Panc1 (cell line): ENCODE measurements at regions not wholly inside any gene's neighbourhood (a gene's known extent, or its start where the extent isn't known, plus 50 kb on each side); places are given as distances from the start of the nearest gene placed in this dataset.

ENCODE experiments used
- ATAC-seq: fragments of 200-7000 bp; cut with Tn5 transposase; 2 replicates; pipeline ENCODE4 v1.9.1; 2020; ENCODE audit warnings: mild to moderate bottlenecking, moderate library complexity
- BruUV-seq: library from RNA; stranded (reverse); fragments of 400-500 nt; replicated peaks from 2 replicates; lab custom pipeline; 2021; lab: Mats Ljungman, UMichigan
- CTCF ChIA-PET: fragments of 300-600 bp; sonication (Branson Sonifier 250); formaldehyde crosslinking; loops from one replicate; lab custom pipeline; 2022; ENCODE audit warnings: antibody characterized with exemption; lab: Charles Lee
- POLR2A ChIA-PET: fragments of 300-600 bp; sonication (Branson Sonifier 250); formaldehyde crosslinking; loops from one replicate; lab custom pipeline; 2022; ENCODE audit warnings: antibody characterized with exemption; lab: Charles Lee
- DNase-seq: peaks from one replicate; pipeline ENCODE4 v3.0.0-alpha.2; 2010; ENCODE audit warnings: low read depth, low spot score
- H3K27ac ChIP-seq: 2 replicates; pipeline ENCODE4 v1.5.1; 2011; ENCODE audit warnings: mild to moderate bottlenecking, low read length, inconsistent platforms
- H3K27me3 ChIP-seq: fragments of 200-500 bp; sonication (Bioruptor generic); 2 replicates; pipeline ENCODE4 v1.6.0; 2014; ENCODE audit warnings: low read length, inconsistent platforms; ENCODE audit not compliant: control insufficient read depth, insufficient read depth
- H3K36me3 ChIP-seq: fragments of 200-500 bp; sonication (Bioruptor generic); 2 replicates; pipeline ENCODE4 v1.5.1; 2014; ENCODE audit warnings: inconsistent platforms, mild to moderate bottlenecking, low read length, moderate library complexity; ENCODE audit not compliant: control insufficient read depth, insufficient read depth
- H3K4me1 ChIP-seq: 2 replicates; pipeline ENCODE4 v1.5.1; 2011; ENCODE audit warnings: inconsistent platforms, mild to moderate bottlenecking, low read length, moderate library complexity; ENCODE audit not compliant: control insufficient read depth, insufficient read depth
- H3K4me3 ChIP-seq, 2 experiments: 2 replicates each; pipeline ENCODE4 v1.5.1; 2011 to 2012; ENCODE audit warnings: low read depth in 2 of 2, low read length in 2 of 2, mild to moderate bottlenecking in 2 of 2, inconsistent platforms in 1 of 2, moderate library complexity in 1 of 2
- H3K9me3 ChIP-seq: fragments of 200-500 bp; sonication (Bioruptor generic); 2 replicates; pipeline ENCODE4 v1.5.1; 2014; ENCODE audit warnings: low read depth, mild to moderate bottlenecking, inconsistent platforms, low read length, moderate library complexity; ENCODE audit not compliant: control insufficient read depth, insufficient read depth
- CTCF ChIP-seq: fragments of 450-650 bp; IDR thresholded peaks from 2 replicates; pipeline ENCODE4 v1.5.1; 2017; ENCODE audit warnings: mild to moderate bottlenecking
- POLR2AphosphoS5 ChIP-seq: IDR thresholded peaks from 2 replicates; pipeline ENCODE4 v1.6.1; 2012; ENCODE audit warnings: mild to moderate bottlenecking, low read depth, low read length, moderate library complexity
- REST ChIP-seq, 2 experiments: IDR thresholded peaks; 2 replicates each; pipeline ENCODE4 v1.6.1; 2011 to 2012; ENCODE audit warnings: low read depth in 2 of 2, control low read depth in 1 of 2, low read length in 1 of 2, mild to moderate bottlenecking in 1 of 2, moderate library complexity in 1 of 2; ENCODE audit not compliant: insufficient read depth in 1 of 2
- SIN3A ChIP-seq: IDR thresholded peaks from 2 replicates; pipeline ENCODE4 v1.6.1; 2012; ENCODE audit warnings: low read depth, mild to moderate bottlenecking, low read length, moderate library complexity, borderline replicate concordance; ENCODE audit not compliant: insufficient read depth
- TCF7L2 ChIP-seq: IDR thresholded peaks from 2 replicates; pipeline ENCODE4 v1.6.1; 2011; ENCODE audit warnings: mild to moderate bottlenecking, low read depth, low read length, inconsistent platforms
- in situ Hi-C: cut with HindIII; loops from 2 replicates; pipeline ENCODE4 v1.10.0; 2016; ENCODE audit warnings: low sequenced_read_pairs, low pct_unique_long_range_greater_than_20kb
- intact Hi-C: fragments of 100-400 bp; cut with micrococcal nuclease; formaldehyde crosslinking; loops from one replicate; pipeline ENCODE4 v1.10.0; 2022; ENCODE audit not compliant: unreplicated experiment

GRCh38 chr12:28601570-28602058 lies 411.4 kb downstream of the CCDC91 start:
- H3K27ac ChIP-seq: no peak overlapping the region

GRCh38 chr12:28602786-28603185 lies 412.5 kb downstream of the CCDC91 start:
- no peak for TF ChIP-seq POLR2AphosphoS5
- TF ChIP-seq TCF7L2: no peak
- TF ChIP-seq REST (IDR thresholded peaks at IDR 0.05; ENCODE audit: insufficient read depth in 1 of 2, low read depth in 2 of 2, low read length in 1 of 2): no peak
- no peak for TF ChIP-seq CTCF
- no peak for TF ChIP-seq SIN3A
- no TSS peak for BruUV-seq
- no peak for ATAC-seq

More at GRCh38 chr12:28601570-28602058, 411.4 kb downstream of the CCDC91 start:
- Histone ChIP-seq H3K36me3 (no peaks in the 10 kb centered on the region), H3K4me1 (no peaks in the 10 kb centered on the region), H3K4me3 (no peak overlapping the region), H3K9me3 (no peaks in the 10 kb centered on the region), H3K27me3 (no peaks in the 10 kb centered on the region)
- ATAC-seq (no peak), DNase-seq (no peak)
- in situ Hi-C loops: no loop called here
- TF ChIP-seq POLR2AphosphoS5 (no peak), SIN3A (no peak)
- intact Hi-C loops: no loop called here
- ChIA-PET CTCF (no interaction called here), POLR2A (no interaction called here)
- BruUV-seq: no TSS peak

GRCh38 chr12:28603239-28603638 lies 413.0 kb downstream of the CCDC91 start:
- no peak for DNase-seq
- H3K4me3 ChIP-seq: no peak overlapping the region
- CTCF ChIA-PET: no interaction called here
- intact Hi-C loops (no loop called here), in situ Hi-C loops (no loop called here)
- POLR2A ChIA-PET: no interaction called here
- no peaks in the 10 kb centered on the region for H3K36me3 ChIP-seq
- no peak for ATAC-seq
- H3K27me3 ChIP-seq: no peaks in the 10 kb centered on the region
- no TSS peak for BruUV-seq
- no peaks in the 10 kb centered on the region for H3K4me1 ChIP-seq
- no peak overlapping the region for H3K27ac ChIP-seq
- no peaks in the 10 kb centered on the region for H3K9me3 ChIP-seq
- no peak for TF ChIP-seq SIN3A

More at GRCh38 chr12:28602786-28603185, 412.5 kb downstream of the CCDC91 start:
- Histone ChIP-seq H3K27ac (no peak overlapping the region), H3K27me3 (no peaks in the 10 kb centered on the region), H3K4me1 (no peaks in the 10 kb centered on the region), H3K36me3 (no peaks in the 10 kb centered on the region), H3K4me3 (no peak overlapping the region), H3K9me3 (no peaks in the 10 kb centered on the region)
- DNase-seq: no peak
- intact Hi-C loops (no loop called here), in situ Hi-C loops (no loop called here)
- ChIA-PET CTCF (no interaction called here), POLR2A (no interaction called here)
